Right lobe of liver (tissue), 6 donors: ENCODE measurements at regions not wholly inside any gene's neighbourhood (a gene's known extent, or its start where the extent isn't known, plus 50 kb on each side); places are given as distances from the start of the nearest gene placed in this dataset.

Experiments used
- ATAC-seq, 4 donors: fragments of 200-7000 bp; cut with Tn5 transposase; one replicate each; pipeline ENCODE4 v1.9.1; 2020; ENCODE audit warnings: mild to moderate bottlenecking in 4 of 4, moderate library complexity in 4 of 4
- DNase-seq, 3 donors: peaks; one replicate each; pipeline ENCODE4 v3.0.0-alpha.2; 2020
- H3K27ac ChIP-seq, 3 donors: fragments of 200-600 bp; one replicate each; pipeline ENCODE4 v1.8.0; 2022
- H3K27me3 ChIP-seq, 2 donors: fragments of 200-600 bp; one replicate each; pipeline ENCODE4 v1.8.0; 2022
- H3K36me3 ChIP-seq, 4 donors: fragments of 200-600 bp; sonication (generic) in 1 of 4; one replicate each; pipeline versions ENCODE4 v1.5.1 to v1.8.0; 2017 to 2022; ENCODE audit warnings: control low read depth in 1 of 4
- H3K4me1 ChIP-seq, 4 donors: fragments of 200-600 bp; sonication (generic) in 1 of 4; one replicate each; pipeline versions ENCODE4 v1.5.1 to v1.8.0; 2017 to 2022; ENCODE audit warnings: control low read depth in 1 of 4
- H3K4me3 ChIP-seq, 3 donors: fragments of 200-600 bp; one replicate each; pipeline ENCODE4 v1.8.0; 2022
- H3K9me3 ChIP-seq, 4 donors: fragments of 200-600 bp; sonication (generic) in 1 of 4; one replicate each; pipeline versions ENCODE4 v1.5.1 to v1.8.0; 2017 to 2022; ENCODE audit warnings: control low read depth in 1 of 4
- CTCF ChIP-seq, 4 donors: fragments of 200-600 bp in 3 of 4; fragments of 450-650 bp in 1 of 4; IDR thresholded peaks; one replicate each; pipeline versions ENCODE4 v1.5.1 to v1.8.0; 2016 to 2022; ENCODE audit warnings: antibody characterized with exemption in 4 of 4, mild to moderate bottlenecking in 2 of 4
- POLR2A ChIP-seq: fragments of 450-650 bp; IDR thresholded peaks from one replicate; pipeline ENCODE4 v1.6.1; 2017; ENCODE audit warnings: antibody characterized with exemption, mild to moderate bottlenecking
- WGBS: methylation state at CpG from one replicate; pipeline ENCODE4 v1.1.6; 2018; ENCODE audit warnings: low coverage, low lambda C conversion rate; ENCODE audit not compliant: insufficient coverage; ENCODE audit errors: missing lambda C conversion rate; 5-methylcytosine and 5-hydroxymethylcytosine counted together
- intact Hi-C, 2 donors: fragments of 100-400 bp; cut with DNase I; formaldehyde crosslinking; loops; one replicate each; pipeline versions ENCODE4 v1.11.2 to v1.14.1; 2022
- donor health status: DM: no; HTN: yes; CAD: no.
- donor health status: DM: no; HTN: no; CAD: no.
- donor health status: DM: no; HTN: no; CAD: no.
- donor health status: DM: no; HTN: yes; CAD: no.
- donor health status: DM: no; HTN: yes; CAD: no.

- TF ChIP-seq CTCF (IDR thresholded peaks at IDR 0.05) (no peak), POLR2A (no peak)
- H3K9me3 ChIP-seq, result no peaks in the 10 kb centered on the region
- no peaks in the 10 kb centered on the region for H3K36me3 ChIP-seq
- ATAC-seq (no peak), DNase-seq (no peak)
- H3K27ac ChIP-seq, result no peak overlapping the region
- no peaks in the 10 kb centered on the region for H3K27me3 ChIP-seq
- H3K4me3 ChIP-seq, result no peak overlapping the region
- no peaks in the 10 kb centered on the region for H3K4me1 ChIP-seq
- intact Hi-C loops, result no loop called here
Measured at GRCh38 chr2:186273953-186274352, 212.1 kb upstream of the ZC3H15 start.

GRCh38 chr2:186274936-186275575 lies 211.0 kb upstream of the ZC3H15 start:
- ATAC-seq (no peak), DNase-seq (no peak)
- intact Hi-C loops, result no loop called here
- no peaks in the 10 kb centered on the region for H3K4me1 ChIP-seq
- TF ChIP-seq CTCF (IDR thresholded peaks at IDR 0.05), result no peak
- no peak for TF ChIP-seq POLR2A
- H3K4me3 ChIP-seq, result no peak overlapping the region
- H3K36me3 ChIP-seq, result no peaks in the 10 kb centered on the region
- H3K27me3 ChIP-seq, result no peaks in the 10 kb centered on the region
- H3K27ac ChIP-seq, result no peak overlapping the region
- H3K9me3 ChIP-seq, result no peaks in the 10 kb centered on the region
- WGBS, result 87% methylated on average over 6 of the region's 6 CpGs

- no peak for DNase-seq
- Histone ChIP-seq H3K27me3 (no peaks in the 10 kb centered on the region), H3K27ac (no peak overlapping the region), H3K9me3 (no peaks in the 10 kb centered on the region), H3K36me3 (no peaks in the 10 kb centered on the region), H3K4me1 (no peaks in the 10 kb centered on the region), H3K4me3 (no peak overlapping the region)
- intact Hi-C loops, result no loop called here
- TF ChIP-seq CTCF (IDR thresholded peaks at IDR 0.05), result no peak
- no peak for TF ChIP-seq POLR2A
- WGBS, result 84% methylated on average over 2 of the region's 2 CpGs
- no peak for ATAC-seq
Measured at GRCh38 chr2:186276909-186277308, 209.2 kb upstream of the ZC3H15 start.

GRCh38 chr2:186281726-186282125 lies 204.3 kb upstream of the ZC3H15 start:
- ATAC-seq (no peak), DNase-seq (no peak)
- no peaks in the 10 kb centered on the region for H3K27me3 ChIP-seq
- WGBS, result 80% methylated on average over 2 of the region's 2 CpGs
- H3K4me1 ChIP-seq, result no peaks in the 10 kb centered on the region
- H3K4me3 ChIP-seq, result no peak overlapping the region
- TF ChIP-seq CTCF (IDR thresholded peaks at IDR 0.05), result no peak
- no peak for TF ChIP-seq POLR2A
- intact Hi-C loops, result no loop called here
- no peaks in the 10 kb centered on the region for H3K9me3 ChIP-seq
- no peaks in the 10 kb centered on the region for H3K36me3 ChIP-seq
- no peak overlapping the region for H3K27ac ChIP-seq
